K562 (cell line): ENCODE measurements at regions not wholly inside any gene's neighbourhood (a gene's known extent, or its start where the extent isn't known, plus 50 kb on each side); places are given as distances from the start of the nearest gene placed in this dataset.

Experiments
- ADNP ChIP-seq: fragments of 200-800 bp; sonication (Bioruptor generic); IDR thresholded peaks from 2 replicates; pipeline ENCODE4 v1.6.1; 2016; ENCODE audit warnings: missing genetic modification characterization, missing compliant biosample characterization
- CHD7 ChIP-seq: fragments of 200-600 bp; sonication (generic); IDR thresholded peaks from one replicate; pipeline ENCODE4 v1.6.1; 2012; ENCODE audit warnings: mild to moderate bottlenecking, low read depth, low read length, inconsistent platforms
- CTCF ChIP-seq, 3 experiments: IDR thresholded peaks in 2 of 3; conservative IDR thresholded peaks in 1 of 3; 2 replicates each; pipeline ENCODE4 v1.5.1; 2011 to 2012; ENCODE audit warnings: low read length in 3 of 3, mild to moderate bottlenecking in 3 of 3, control low read depth in 2 of 3, improper control_type of control experiment in 1 of 3, inconsistent platforms in 1 of 3, low read depth in 1 of 3, mixed read lengths in 1 of 3, moderate library complexity in 1 of 3; ENCODE audit not compliant: insufficient read depth in 2 of 3
- POLR2A ChIP-seq: fragments of 450-650 bp; conservative IDR thresholded peaks from 2 replicates; pipeline ENCODE4 v1.6.1; 2016
- SIN3A ChIP-seq, 2 experiments: fragments of 150-350 bp in 1 of 2; IDR thresholded peaks; 2 replicates each; pipeline ENCODE4 v1.6.1; 2011 to 2016; ENCODE audit warnings: borderline replicate concordance in 2 of 2, low read depth in 2 of 2, low read length in 2 of 2, mild to moderate bottlenecking in 2 of 2, moderate library complexity in 2 of 2; ENCODE audit not compliant: control insufficient read depth in 1 of 2

DNA sequence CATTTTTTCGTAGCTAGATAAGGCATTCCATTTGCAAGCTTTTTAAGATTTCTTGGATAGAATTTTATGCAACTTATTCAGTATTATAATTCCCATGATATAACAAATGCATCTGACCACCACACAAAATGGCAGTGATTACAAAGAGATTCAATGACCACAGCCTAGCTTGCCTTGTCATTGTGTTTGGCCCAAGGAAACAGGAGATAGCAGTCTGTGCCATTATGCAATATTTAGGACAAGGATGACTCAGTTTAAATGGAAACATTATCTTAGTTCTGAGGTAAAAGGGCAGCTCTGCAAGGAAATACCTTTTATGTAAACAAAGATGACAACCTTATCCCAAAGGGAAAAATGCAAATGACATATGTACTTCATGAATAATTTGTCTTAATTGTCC is 89.8 kb downstream of the NUDT12 start:
- TF ChIP-seq POLR2A (no peak), CTCF (IDR thresholded peaks at IDR 0.05 in 2 of 3, conservative IDR thresholded peaks at IDR 0.05 in 1 of 3; ENCODE audit: insufficient read depth in 2 of 3, low read depth in 1 of 3, low read length in 3 of 3) (no peak), ADNP (tag) (no peak), SIN3A (IDR thresholded peaks at IDR 0.05; ENCODE audit: borderline replicate concordance in 2 of 2, control insufficient read depth in 1 of 2, low read depth in 2 of 2, low read length in 2 of 2) (no peak), CHD7 (no peak)
